Activated B cell treated with CpG ODN at 0.5 μM for 24 hours (primary cell): ENCODE measurements at regions not wholly inside any gene's neighbourhood (a gene's known extent, or its start where the extent isn't known, plus 50 kb on each side); places are given as distances from the start of the nearest gene placed in this dataset.

Experiments used
- ATAC-seq: fragments of 200-7000 bp; cut with Tn5 transposase; one replicate; pipeline ENCODE4 v1.10.0; 2021; ENCODE audit warnings: low read depth, mild to moderate bottlenecking, moderate library complexity
- CTCF ChIA-PET: fragments of 350-600 bp; sonication (Branson Sonifier 250); formaldehyde crosslinking; loops from one replicate; lab custom pipeline; 2021; ENCODE audit warnings: antibody characterized with exemption; lab: Charles Lee
- POLR2A ChIA-PET: fragments of 350-600 bp; sonication (Branson Sonifier 250); formaldehyde crosslinking; loops from one replicate; lab custom pipeline; 2021; ENCODE audit warnings: antibody characterized with exemption; lab: Charles Lee
- DNase-seq: peaks from one replicate; pipeline ENCODE4 v3.0.0; 2022
- H3K27ac Mint-ChIP-seq: one replicate; pipeline ENCODE4 v1.8.0; 2020; ENCODE audit warnings: mixed read lengths
- H3K27me3 Mint-ChIP-seq: one replicate; pipeline ENCODE4 v1.8.0; 2021; ENCODE audit warnings: mixed read lengths
- H3K36me3 Mint-ChIP-seq: one replicate; pipeline ENCODE4 v1.8.0; 2021; ENCODE audit warnings: low read depth, mixed read lengths
- H3K4me1 Mint-ChIP-seq: one replicate; pipeline ENCODE4 v1.8.0; 2021; ENCODE audit warnings: mixed read lengths
- H3K4me3 Mint-ChIP-seq: one replicate; pipeline ENCODE4 v1.8.0; 2020; ENCODE audit warnings: mild to moderate bottlenecking, mixed read lengths
- H3K9me3 Mint-ChIP-seq: one replicate; pipeline ENCODE4 v1.8.0; 2020; ENCODE audit warnings: mixed read lengths
- CTCF ChIP-seq: fragments of 200-600 bp; IDR thresholded peaks from one replicate; pipeline ENCODE4 v1.8.0; 2022; ENCODE audit warnings: antibody characterized with exemption, mild to moderate bottlenecking
- intact Hi-C: fragments of 100-400 bp; cut with micrococcal nuclease; formaldehyde crosslinking; loops from one replicate; pipeline ENCODE4 v1.15.1; 2024

GRCh38 chr11:82270870-82271269 lies 462.8 kb downstream of the FAM181B start:
- Mint-ChIP-seq H3K4me1 (no peaks in the 10 kb centered on the region), H3K4me3 (no peak overlapping the region), H3K27ac (no peak overlapping the region), H3K36me3 (no peaks in the 10 kb centered on the region), H3K27me3 (no peaks in the 10 kb centered on the region), H3K9me3 (no peaks in the 10 kb centered on the region)
- POLR2A ChIA-PET: no interaction called here
- intact Hi-C loops: no loop called here
- no peak for TF ChIP-seq CTCF
- ATAC-seq (no peak), DNase-seq (no peak)
- CTCF ChIA-PET: no interaction called here

DNA sequence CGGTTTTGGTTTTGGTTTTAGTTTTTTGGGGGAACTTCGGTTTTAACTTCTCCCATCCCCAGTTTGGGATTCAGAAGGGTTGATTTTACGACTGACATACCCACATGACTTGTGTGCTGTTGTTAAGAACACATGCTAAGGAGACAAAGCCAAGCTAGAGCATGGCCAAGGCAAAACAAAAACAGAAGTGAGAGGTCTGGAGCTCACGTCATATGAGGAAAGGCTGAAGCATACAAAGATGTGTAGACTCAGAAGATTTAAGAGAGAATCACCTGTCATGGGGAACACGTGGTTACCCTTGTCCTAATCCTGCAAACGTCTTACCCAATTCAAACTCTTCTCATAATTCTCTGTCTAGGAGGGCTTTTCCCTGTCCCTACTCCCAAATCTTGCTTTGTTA lies 465.0 kb downstream of the FAM181B start:
- CTCF ChIA-PET: no interaction called here
- no peaks in the 10 kb centered on the region for H3K4me1 Mint-ChIP-seq
- no peaks in the 10 kb centered on the region for H3K27me3 Mint-ChIP-seq

GRCh38 chr11:82267186-82267585 lies 466.5 kb downstream of the FAM181B start:
- H3K4me3 Mint-ChIP-seq: no peak overlapping the region
- H3K27me3 Mint-ChIP-seq: no peaks in the 10 kb centered on the region
- H3K9me3 Mint-ChIP-seq: no peaks in the 10 kb centered on the region
- intact Hi-C loops: no loop called here
- DNase-seq: no peak
- TF ChIP-seq CTCF: no peak
- H3K27ac Mint-ChIP-seq: no peak overlapping the region
- H3K4me1 Mint-ChIP-seq: no peaks in the 10 kb centered on the region
- no peaks in the 10 kb centered on the region for H3K36me3 Mint-ChIP-seq
- ATAC-seq: no peak
- ChIA-PET POLR2A (no interaction called here), CTCF (interaction anchor here (0.5 kb wide), 1 partner anchor 429 kb away, joined by 3 read pairs; no protein-coding TSS in a partner anchor)

More for the DNA sequence above, 465.0 kb downstream of the FAM181B start:
- ATAC-seq: no peak
- Mint-ChIP-seq H3K27ac (no peak overlapping the region), H3K9me3 (no peaks in the 10 kb centered on the region), H3K4me3 (no peak overlapping the region), H3K36me3 (no peaks in the 10 kb centered on the region)
- POLR2A ChIA-PET: no interaction called here
- DNase-seq: no peak
- intact Hi-C loops: no loop called here
- TF ChIP-seq CTCF: no peak

- intact Hi-C loops: no loop called here
- Mint-ChIP-seq H3K4me3 (no peak overlapping the region), H3K9me3 (no peaks in the 10 kb centered on the region), H3K36me3 (no peaks in the 10 kb centered on the region), H3K27me3 (no peaks in the 10 kb centered on the region), H3K27ac (no peak overlapping the region), H3K4me1 (no peaks in the 10 kb centered on the region)
- no peak for DNase-seq
- ChIA-PET CTCF (no interaction called here), POLR2A (no interaction called here)
- no peak for ATAC-seq
- TF ChIP-seq CTCF: no peak
Measured at GRCh38 chr11:82261367-82261766, 472.3 kb downstream of the FAM181B start.

DNA sequence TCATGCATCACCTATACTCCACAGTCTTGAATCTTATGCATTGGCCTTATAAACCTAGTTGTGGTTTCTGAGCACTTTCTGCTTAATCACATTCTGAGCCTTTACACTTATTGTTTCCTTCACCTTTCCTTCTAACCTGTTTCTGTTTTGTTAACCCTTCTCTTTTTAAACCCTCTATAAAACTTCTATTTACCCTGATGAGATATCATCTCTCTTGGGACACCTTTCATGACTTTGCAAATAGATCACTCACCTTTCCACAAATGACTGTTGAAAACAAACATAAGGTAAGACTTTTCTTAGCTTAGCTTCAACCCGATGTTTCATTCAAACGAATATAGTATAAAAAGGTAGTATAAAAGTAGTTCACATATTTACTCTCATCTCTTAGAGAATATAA lies 483.6 kb downstream of the FAM181B start:
- POLR2A ChIA-PET: no interaction called here
- Mint-ChIP-seq H3K4me3 (no peak overlapping the region), H3K27me3 (no peaks in the 10 kb centered on the region), H3K27ac (no peak overlapping the region), H3K4me1 (no peaks in the 10 kb centered on the region), H3K9me3 (no peaks in the 10 kb centered on the region), H3K36me3 (no peaks in the 10 kb centered on the region)
- DNase-seq (no peak), ATAC-seq (no peak)
- intact Hi-C loops: no loop called here
- CTCF ChIA-PET: no interaction called here
- no peak for TF ChIP-seq CTCF
